SK-N-MC (cell line): ENCODE measurements at regions not wholly inside any gene's neighbourhood (a gene's known extent, or its start where the extent isn't known, plus 50 kb on each side); places are given as distances from the start of the nearest gene placed in this dataset.

Source experiments
- DNase-seq: peaks from one replicate; pipeline ENCODE4 v3.0.0-alpha.2; 2011; ENCODE audit warnings: low read depth, low spot score
- H3K27ac ChIP-seq: fragments of 200-600 bp; sonication (generic); 2 replicates; pipeline ENCODE4 v1.5.1; 2016; ENCODE audit warnings: mixed run types
- H3K36me3 ChIP-seq: fragments of 200-600 bp; sonication (generic); 2 replicates; pipeline ENCODE4 v1.6.1; 2017; ENCODE audit warnings: antibody characterized with exemption, low read length, mixed read lengths; ENCODE audit not compliant: insufficient read depth
- H3K4me3 ChIP-seq: fragments of 200-600 bp; sonication (generic); 2 replicates; pipeline ENCODE4 v1.5.1; 2016
- H3K9ac ChIP-seq: fragments of 200-600 bp; sonication (generic); 2 replicates; pipeline ENCODE4 v1.8.0; 2017; ENCODE audit warnings: mixed run types, mixed read lengths; ENCODE audit not compliant: insufficient read length
- H3K9me3 ChIP-seq: fragments of 200-600 bp; sonication (generic); 2 replicates; pipeline ENCODE4 v1.6.1; 2017; ENCODE audit warnings: low read depth, mild to moderate bottlenecking, antibody characterized with exemption, low read length, moderate library complexity, mixed read lengths
- EZH2 ChIP-seq: fragments of 200-600 bp; sonication (generic); IDR thresholded peaks from one replicate; pipeline ENCODE4 v1.6.1; 2017; ENCODE audit warnings: antibody characterized with exemption
- FOXP2 ChIP-seq: optimal IDR thresholded peaks from 2 replicates; pipeline ENCODE3; 2011; ENCODE audit warnings: mild to moderate bottlenecking, moderate library complexity; ENCODE audit not compliant: insufficient read depth; ENCODE audit errors: extremely low read length, control extremely low read depth
- POLR2AphosphoS5 ChIP-seq: IDR thresholded peaks from 2 replicates; pipeline ENCODE4 v1.6.1; 2012; ENCODE audit warnings: mild to moderate bottlenecking, low read depth, low read length, borderline replicate concordance

GRCh38 chr4:155608225-155608885 lies 58.3 kb upstream of the GUCY1A1 start:
- H3K36me3 ChIP-seq, result no peaks in the 10 kb centered on the region
- TF ChIP-seq POLR2AphosphoS5, result no peak
- TF ChIP-seq EZH2, result no peak
- no peak for TF ChIP-seq FOXP2
- H3K9me3 ChIP-seq, result no peaks in the 10 kb centered on the region
- H3K9ac ChIP-seq, result no peak overlapping the region
- H3K4me3 ChIP-seq, result no peak overlapping the region
- DNase-seq, result no peak
- no peak overlapping the region for H3K27ac ChIP-seq

DNA sequence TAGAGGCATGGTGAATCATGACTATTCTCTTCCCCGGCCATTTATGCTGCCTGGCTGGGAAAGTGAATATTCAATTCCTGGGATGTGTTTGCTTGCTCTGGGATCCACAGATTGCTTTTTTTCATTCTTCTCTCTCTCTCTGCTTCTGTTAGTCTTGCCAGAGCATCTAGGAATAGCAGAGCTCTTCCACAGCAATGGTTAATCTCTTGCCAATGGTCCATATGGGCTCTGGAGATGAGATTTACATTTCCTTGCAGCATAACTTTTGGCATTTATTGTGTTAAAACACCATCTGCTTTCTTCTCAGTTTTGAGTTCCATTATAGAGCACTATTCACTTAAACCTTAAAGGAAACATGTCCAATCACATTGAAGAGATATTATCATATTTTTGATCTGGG lies 59.2 kb upstream of the GUCY1A1 start:
- DNase-seq, result no peak
- Histone ChIP-seq H3K27ac (no peak overlapping the region), H3K36me3 (no peaks in the 10 kb centered on the region), H3K9me3 (no peaks in the 10 kb centered on the region), H3K4me3 (no peak overlapping the region), H3K9ac (no peak overlapping the region)
- no peak for TF ChIP-seq EZH2
- no peak for TF ChIP-seq FOXP2

- no peak for DNase-seq
- TF ChIP-seq EZH2, result no peak
- no peak for TF ChIP-seq FOXP2
- no peak for TF ChIP-seq POLR2AphosphoS5
- Histone ChIP-seq H3K36me3 (no peaks in the 10 kb centered on the region), H3K9ac (no peak overlapping the region), H3K4me3 (no peak overlapping the region), H3K9me3 (no peaks in the 10 kb centered on the region), H3K27ac (no peak overlapping the region)
Observed at GRCh38 chr4:155604718-155605626, 61.7 kb upstream of the GUCY1A1 start.

DNA sequence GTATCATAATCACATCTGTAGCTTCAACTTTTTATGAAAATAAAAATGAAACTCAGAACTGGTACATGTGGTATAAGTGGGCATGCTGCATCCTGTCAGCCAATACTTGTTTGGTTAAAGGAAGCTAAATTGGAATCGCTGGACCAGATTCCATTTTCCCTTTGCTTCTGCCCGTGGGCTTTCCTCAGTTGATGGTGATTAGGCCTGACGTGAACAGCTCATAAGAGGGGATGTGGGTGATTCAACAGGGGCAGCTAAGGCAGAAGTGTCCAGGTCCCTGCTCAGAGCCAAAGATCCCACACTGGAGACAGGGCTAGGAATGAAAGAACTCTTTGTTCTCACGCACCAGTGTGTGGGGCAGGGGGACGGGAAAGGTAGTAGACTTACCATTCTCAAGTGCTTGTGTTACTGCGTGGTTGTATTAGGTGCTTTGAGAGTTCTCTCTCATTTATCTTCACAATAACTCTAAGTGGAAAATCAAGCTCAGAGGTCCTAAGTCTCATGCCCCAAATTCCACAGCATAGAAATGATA lies 63.2 kb upstream of the GUCY1A1 start:
- Histone ChIP-seq H3K27ac (no peak overlapping the region), H3K36me3 (no peaks in the 10 kb centered on the region), H3K9ac (no peak overlapping the region), H3K9me3 (no peaks in the 10 kb centered on the region), H3K4me3 (no peak overlapping the region)
- DNase-seq, result no peak
- TF ChIP-seq POLR2AphosphoS5 (no peak), EZH2 (no peak), FOXP2 (no peak)

- Histone ChIP-seq H3K4me3 (no peak overlapping the region), H3K9ac (no peak overlapping the region), H3K36me3 (no peaks in the 10 kb centered on the region), H3K9me3 (no peaks in the 10 kb centered on the region), H3K27ac (no peak overlapping the region)
- TF ChIP-seq FOXP2, result no peak
- TF ChIP-seq EZH2, result no peak
- no peak for TF ChIP-seq POLR2AphosphoS5
- DNase-seq, result no peak
Observed at GRCh38 chr4:155602351-155603140, 64.1 kb upstream of the GUCY1A1 start.

- no peak for DNase-seq
- TF ChIP-seq POLR2AphosphoS5, result no peak
- no peak for TF ChIP-seq FOXP2
- no peak for TF ChIP-seq EZH2
Observed at GRCh38 chr4:155600244-155600643, 66.4 kb upstream of the GUCY1A1 start.

DNA sequence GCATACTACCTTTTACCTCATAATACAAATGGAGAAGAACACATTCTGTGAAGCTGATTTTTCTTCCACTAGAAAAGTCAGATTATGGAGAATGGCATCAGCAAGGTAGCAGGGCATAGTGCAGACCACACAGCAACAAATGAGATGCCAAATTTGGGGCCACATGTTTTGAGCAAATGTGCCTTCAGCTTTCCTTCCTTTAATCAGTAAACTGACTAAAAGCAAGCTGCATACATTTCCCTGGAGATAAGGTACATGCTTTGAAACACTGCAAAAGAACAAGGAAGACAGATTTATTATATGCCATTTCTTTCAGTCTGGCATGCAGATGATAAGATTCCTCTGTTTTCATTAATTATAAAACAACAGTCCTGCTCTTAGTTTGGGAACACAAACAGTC lies 67.1 kb upstream of the GUCY1A1 start:
- no peak for DNase-seq
- H3K27ac ChIP-seq, result no peak overlapping the region
- no peak overlapping the region for H3K4me3 ChIP-seq
- H3K36me3 ChIP-seq, result no peaks in the 10 kb centered on the region
- no peak overlapping the region for H3K9ac ChIP-seq
- H3K9me3 ChIP-seq, result no peaks in the 10 kb centered on the region
- no peak for TF ChIP-seq FOXP2
- TF ChIP-seq EZH2, result no peak
- TF ChIP-seq POLR2AphosphoS5, result no peak

More at GRCh38 chr4:155600244-155600643, 66.4 kb upstream of the GUCY1A1 start:
- H3K27ac ChIP-seq, result no peak overlapping the region
- no peak overlapping the region for H3K4me3 ChIP-seq
- H3K9ac ChIP-seq, result no peak overlapping the region
- no peaks in the 10 kb centered on the region for H3K9me3 ChIP-seq
- no peaks in the 10 kb centered on the region for H3K36me3 ChIP-seq

DNA sequence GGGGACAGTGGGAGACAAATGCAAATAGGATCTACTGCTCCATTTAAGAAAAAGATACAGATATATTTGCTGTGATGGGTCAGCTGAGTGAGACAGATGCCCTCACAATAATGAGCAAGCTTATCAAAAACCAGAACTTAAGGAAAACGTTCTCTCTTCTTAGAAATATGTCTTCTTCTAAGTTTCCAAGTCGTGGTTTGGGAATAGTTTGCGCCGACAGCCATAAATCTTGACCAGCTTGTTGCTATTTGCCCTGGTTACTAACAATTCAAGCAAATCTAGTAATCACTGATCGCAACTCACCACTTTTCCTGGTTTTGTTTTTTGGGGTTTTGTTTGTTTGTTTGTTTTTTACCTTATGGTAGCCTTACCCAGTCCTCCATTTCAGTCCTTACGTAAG lies 67.6 kb upstream of the GUCY1A1 start:
- no peak overlapping the region for H3K9ac ChIP-seq

More for the DNA sequence above, 67.6 kb upstream of the GUCY1A1 start:
- DNase-seq, result no peak
- Histone ChIP-seq H3K9me3 (no peaks in the 10 kb centered on the region), H3K4me3 (no peak overlapping the region), H3K27ac (no peak overlapping the region), H3K36me3 (no peaks in the 10 kb centered on the region)
- TF ChIP-seq POLR2AphosphoS5, result no peak
